H1 (cell line): ENCODE measurements at regions not wholly inside any gene's neighbourhood (a gene's known extent, or its start where the extent isn't known, plus 50 kb on each side); places are given as distances from the start of the nearest gene placed in this dataset.

Source experiments
- CTCF ChIA-PET: fragments of 300-600 bp; sonication (Branson Sonifier 250); formaldehyde crosslinking; loops from one replicate; lab custom pipeline; 2021; ENCODE audit not compliant: partially characterized antibody; lab: Charles Lee
- POLR2A ChIA-PET: fragments of 300-600 bp; sonication (Branson Sonifier 250); formaldehyde crosslinking; loops from one replicate; lab custom pipeline; 2021; ENCODE audit warnings: inconsistent platforms; ENCODE audit not compliant: partially characterized antibody; lab: Charles Lee
- DNase-seq, 2 experiments: peaks; one replicate each; pipeline versions ENCODE4 v3.0.0 to v3.0.0-alpha.2; 2010 to 2022; ENCODE audit warnings: low spot score in 2 of 2, low read depth in 1 of 2, mixed read lengths in 1 of 2
- FAIRE-seq: peaks from 2 replicates; lab custom pipeline; 2011; peaks lifted over from hg19 to GRCh38; lab: Jason Lieb, UNC
- H2AFZ ChIP-seq: 2 replicates; pipeline ENCODE4 v1.8.1; 2012; ENCODE audit warnings: low read length, inconsistent platforms
- H2AK5ac ChIP-seq: 2 replicates; pipeline ENCODE4 v1.6.1; 2013; ENCODE audit warnings: low read depth, low read length
- H2BK120ac ChIP-seq: replicated peaks from 2 replicates; pipeline ENCODE3; 2013; ENCODE audit warnings: low read depth, low read length, inconsistent platforms
- H2BK12ac ChIP-seq: 2 replicates; pipeline ENCODE4 v1.6.1; 2013; ENCODE audit warnings: low read depth, low read length
- H2BK15ac ChIP-seq: 2 replicates; pipeline ENCODE4 v1.6.1; 2013; ENCODE audit warnings: low read length
- H2BK20ac ChIP-seq: 2 replicates; pipeline ENCODE4 v1.6.1; 2013; ENCODE audit warnings: low read length
- H2BK5ac ChIP-seq: 2 replicates; pipeline ENCODE4 v1.6.1; 2013; ENCODE audit warnings: low read depth, low read length
- H3K14ac ChIP-seq: 2 replicates; pipeline ENCODE4 v1.6.1; 2013; ENCODE audit warnings: inconsistent platforms; ENCODE audit not compliant: insufficient read length
- H3K18ac ChIP-seq: 2 replicates; pipeline ENCODE4 v1.6.1; 2013; ENCODE audit warnings: low read length; ENCODE audit errors: extremely low read depth
- H3K23ac ChIP-seq: 2 replicates; pipeline ENCODE4 v1.6.1; 2013; ENCODE audit warnings: inconsistent platforms; ENCODE audit not compliant: insufficient read length
- H3K23me2 ChIP-seq: 2 replicates; pipeline ENCODE4 v1.6.1; 2013; ENCODE audit warnings: low read depth, low read length
- H3K27ac ChIP-seq: 2 replicates; pipeline ENCODE4 v1.6.1; 2011; ENCODE audit warnings: low read depth, low read length, inconsistent platforms
- H3K27me3 ChIP-seq, 4 experiments: replicated peaks in 1 of 4; 1 replicate in 1 of 4; 2 replicates in 3 of 4; pipeline versions ENCODE4 v1.6.1 to v1.8.1; 2011 to 2013; ENCODE audit warnings: low read length in 3 of 4, mild to moderate bottlenecking in 3 of 4, inconsistent platforms in 2 of 4, mixed read lengths in 2 of 4, moderate library complexity in 1 of 4; ENCODE audit not compliant: control insufficient read depth in 3 of 4, insufficient read depth in 3 of 4; ENCODE audit errors: extremely low read depth in 1 of 4
- H3K36me3 ChIP-seq, 4 experiments: 2 replicates each; pipeline versions ENCODE4 v1.6.1 to v1.8.1; 2011 to 2013; ENCODE audit warnings: mild to moderate bottlenecking in 4 of 4, low read length in 3 of 4, moderate library complexity in 2 of 4, control low read depth in 1 of 4, inconsistent platforms in 1 of 4; ENCODE audit not compliant: insufficient read depth in 4 of 4, control insufficient read depth in 2 of 4
- H3K4ac ChIP-seq: replicated peaks from 2 replicates; pipeline ENCODE3; 2013; ENCODE audit warnings: low read length, low read depth, mixed read lengths, inconsistent platforms; ENCODE audit not compliant: insufficient read length
- H3K4me1 ChIP-seq, 4 experiments: replicated peaks in 1 of 4; 1 replicate in 1 of 4; 2 replicates in 3 of 4; pipeline versions ENCODE4 v1.6.1 to v1.8.1; 2011 to 2013; ENCODE audit warnings: low read length in 3 of 4, inconsistent platforms in 2 of 4, mixed read lengths in 1 of 4; ENCODE audit not compliant: insufficient read depth in 4 of 4, control insufficient read depth in 3 of 4
- H3K4me2 ChIP-seq, 2 experiments: 2 replicates each; pipeline versions ENCODE4 v1.6.1 to v1.8.1; 2011 to 2013; ENCODE audit warnings: low read depth in 2 of 2, low read length in 2 of 2, control low read depth in 1 of 2, inconsistent platforms in 1 of 2, mild to moderate bottlenecking in 1 of 2; ENCODE audit not compliant: insufficient read depth in 1 of 2
- H3K4me3 ChIP-seq, 4 experiments: fragments of 200-600, 300-600 bp in 1 of 4; sonication (generic), shearing (Covaris generic), sonication (Bioruptor Twin) in 1 of 4; 2 replicates each; pipeline versions ENCODE4 v1.5.1 to v1.8.1; 2011 to 2016; ENCODE audit warnings: low read length in 4 of 4, low read depth in 3 of 4, control low read depth in 2 of 4, inconsistent platforms in 2 of 4, mild to moderate bottlenecking in 2 of 4, mixed read lengths in 1 of 4, moderate library complexity in 1 of 4; ENCODE audit not compliant: insufficient read depth in 2 of 4; ENCODE audit errors: extremely low read depth in 1 of 4
- H3K56ac ChIP-seq: replicated peaks from 2 replicates; pipeline ENCODE3; 2013; ENCODE audit warnings: low read depth, mild to moderate bottlenecking, mixed read lengths, low read length, inconsistent platforms; ENCODE audit not compliant: insufficient read length
- H3K79me1 ChIP-seq: 2 replicates; pipeline ENCODE4 v1.6.1; 2013; ENCODE audit warnings: low read depth, low read length, control low read depth
- H3K79me2 ChIP-seq, 2 experiments: 2 replicates each; pipeline versions ENCODE4 v1.6.1 to v1.8.1; 2012 to 2013; ENCODE audit warnings: low read length in 2 of 2, mild to moderate bottlenecking in 2 of 2, inconsistent platforms in 1 of 2; ENCODE audit not compliant: insufficient read depth in 2 of 2, control insufficient read depth in 1 of 2
- H3K9ac ChIP-seq, 4 experiments: replicated peaks in 1 of 4; 1 replicate in 1 of 4; 2 replicates in 3 of 4; pipeline versions ENCODE4 v1.6.1 to v1.8.1; 2011 to 2013; ENCODE audit warnings: low read depth in 3 of 4, low read length in 3 of 4, control low read depth in 2 of 4, mild to moderate bottlenecking in 2 of 4, moderate library complexity in 2 of 4, inconsistent platforms in 1 of 4; ENCODE audit errors: extremely low read depth in 1 of 4
- H3K9me3 ChIP-seq, 2 experiments: 2 replicates each; pipeline versions ENCODE4 v1.6.1 to v1.8.1; 2012 to 2013; ENCODE audit warnings: mild to moderate bottlenecking in 2 of 2, moderate library complexity in 2 of 2, control low read depth in 1 of 2, inconsistent platforms in 1 of 2, low read depth in 1 of 2, low read length in 1 of 2, mixed read lengths in 1 of 2; ENCODE audit not compliant: insufficient read depth in 2 of 2
- H4K20me1 ChIP-seq, 2 experiments: replicated peaks in 1 of 2; 2 replicates each; pipeline versions ENCODE3 to v1.8.1; 2011 to 2013; ENCODE audit warnings: inconsistent platforms in 2 of 2, low read length in 2 of 2, mild to moderate bottlenecking in 1 of 2; ENCODE audit not compliant: insufficient read depth in 2 of 2, control insufficient read depth in 1 of 2
- H4K5ac ChIP-seq: 2 replicates; pipeline ENCODE4 v1.6.1; 2013; ENCODE audit warnings: low read length, low read depth, mixed read lengths, inconsistent platforms; ENCODE audit not compliant: insufficient read length
- H4K8ac ChIP-seq: 2 replicates; pipeline ENCODE4 v1.8.0; 2013; ENCODE audit warnings: mild to moderate bottlenecking, moderate library complexity, low read length, inconsistent platforms; ENCODE audit not compliant: insufficient read depth; ENCODE audit errors: extremely low read depth
- H4K91ac ChIP-seq: replicated peaks from 2 replicates; pipeline ENCODE3; 2013; ENCODE audit warnings: low read length, mixed read lengths, inconsistent platforms; ENCODE audit not compliant: insufficient read length
- BCL11A ChIP-seq, 2 experiments: IDR thresholded peaks; one replicate each; pipeline ENCODE4 v1.6.1; 2011; ENCODE audit warnings: low read depth in 2 of 2, low read length in 2 of 2, mild to moderate bottlenecking in 2 of 2
- GABPA ChIP-seq: IDR thresholded peaks from 2 replicates; pipeline ENCODE4 v1.6.1; 2011; ENCODE audit warnings: mild to moderate bottlenecking, low read length, moderate library complexity, borderline replicate concordance; ENCODE audit not compliant: insufficient read depth
- KDM1A ChIP-seq: fragments of 200-600, 300-600 bp; sonication (generic); IDR thresholded peaks from 2 replicates; pipeline ENCODE4 v1.7.1; 2016; ENCODE audit warnings: mild to moderate bottlenecking, low read length, borderline replicate concordance
- PHF8 ChIP-seq: fragments of 200-600 bp; sonication (generic); conservative IDR thresholded peaks from 2 replicates; pipeline ENCODE4 v1.7.1; 2012; ENCODE audit warnings: low read depth, mild to moderate bottlenecking, inconsistent platforms, low read length, moderate library complexity
- RNF2 ChIP-seq: fragments of 200-900, 300-1000 bp; sonication (generic); IDR thresholded peaks from 2 replicates; pipeline ENCODE4 v1.7.1; 2016; ENCODE audit warnings: borderline replicate concordance, low read depth, mild to moderate bottlenecking, antibody characterized with exemption, low read length; ENCODE audit not compliant: poor library complexity, severe bottlenecking; ENCODE audit errors: missing control alignments
- SP2 ChIP-seq: IDR thresholded peaks from 2 replicates; pipeline ENCODE4 v1.6.1; 2012; ENCODE audit warnings: mild to moderate bottlenecking, low read length, inconsistent platforms
- SUZ12 ChIP-seq: fragments of 200-600 bp; sonication (generic); IDR thresholded peaks from 2 replicates; pipeline ENCODE4 v1.6.1; 2012; ENCODE audit warnings: mild to moderate bottlenecking, inconsistent platforms, low read length, moderate library complexity, mixed read lengths
- YY1 ChIP-seq: IDR thresholded peaks from 2 replicates; pipeline ENCODE4 v1.6.1; 2011; ENCODE audit warnings: low read depth, mild to moderate bottlenecking, low read length
- WGBS, 2 experiments: shearing (Covaris generic) in 1 of 2; methylation state at CpG; one replicate each; pipeline versions ENCODE4 v1.1.6 to v1.1.7; 2013 to 2015; ENCODE audit warnings: low lambda C conversion rate in 2 of 2, mixed read lengths in 2 of 2, inconsistent platforms in 1 of 2, low coverage in 1 of 2, missing lambda C conversion rate in 1 of 2; ENCODE audit not compliant: insufficient replicate concordance in 2 of 2, insufficient coverage in 1 of 2, insufficient read length in 1 of 2; ENCODE audit errors: extremely low coverage in 1 of 2, missing lambda C conversion rate in 1 of 2; 5-methylcytosine and 5-hydroxymethylcytosine counted together
- TF ChIP-seq, protein P1 (sequence below), 3 experiments: IDR thresholded peaks; 1 replicate in 2 of 3; 2 replicates in 1 of 3; pipeline versions ENCODE4 v1.5.1 to v1.6.1; 2011; ENCODE audit warnings: low read length in 3 of 3, mild to moderate bottlenecking in 3 of 3, inconsistent platforms in 2 of 3, low read depth in 1 of 3, moderate library complexity in 1 of 3; ENCODE audit not compliant: insufficient read depth in 1 of 3; ENCODE audit errors: control extremely low read depth in 1 of 3
- TF ChIP-seq, protein P2 (sequence below): IDR thresholded peaks from 2 replicates; pipeline ENCODE4 v1.6.1; 2012; ENCODE audit warnings: low read length, inconsistent platforms

DNA sequence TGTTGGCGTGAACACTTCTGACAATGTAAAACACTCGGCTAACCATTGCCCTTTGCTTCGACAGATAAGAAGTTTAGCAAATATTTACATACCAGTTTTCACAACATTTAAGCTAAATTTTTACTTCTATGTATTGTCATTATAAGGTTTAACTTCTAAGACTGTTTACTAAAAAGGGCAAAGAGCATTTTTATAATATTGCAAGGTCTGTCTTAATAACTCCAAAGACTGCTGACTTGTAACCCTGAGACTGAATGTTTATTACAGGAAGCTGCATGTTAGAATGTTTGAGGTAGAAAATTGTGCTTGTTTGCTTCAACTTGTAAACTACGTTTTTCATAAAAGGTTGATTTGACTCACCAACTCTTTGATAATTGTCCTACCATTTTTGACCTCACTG lies 213.2 kb upstream of the RPS6KA3 start:
- no peak for DNase-seq
- Histone ChIP-seq H3K27ac (no peak overlapping the region), H2BK12ac (no peak overlapping the region), H3K4ac (no peak overlapping the region), H3K56ac (no peak overlapping the region), H3K79me1 (no peaks in the 10 kb centered on the region), H3K9me3 (no peaks in the 10 kb centered on the region), H3K27me3 (no peaks in the 10 kb centered on the region), H2BK15ac (no peak overlapping the region), H2AFZ (no peak overlapping the region), H4K20me1 (no peaks in the 10 kb centered on the region), H3K4me2 (no peak overlapping the region), H3K23ac (no peak overlapping the region), H3K79me2 (no peaks in the 10 kb centered on the region), H4K91ac (no peak overlapping the region), H4K5ac (no peak overlapping the region), H2BK20ac (no peak overlapping the region), H3K4me1 (no peaks in the 10 kb centered on the region), H3K23me2 (no peaks in the 10 kb centered on the region), H4K8ac (no peak overlapping the region), H3K36me3 (no peaks in the 10 kb centered on the region), H3K14ac (no peak overlapping the region), H2BK5ac (no peak overlapping the region), H3K18ac (no peak overlapping the region), H3K4me3 (no peak overlapping the region), H2AK5ac (no peak overlapping the region), H2BK120ac (no peak overlapping the region), H3K9ac (no peak overlapping the region)
- CTCF ChIA-PET, result no interaction called here
- POLR2A ChIA-PET, result no interaction called here
- 91% methylated on average over 4 of the region's 4 CpGs; no CpG with 5 or more reads in 1 of the 2 experiments for WGBS, 2 experiments
- FAIRE-seq, result no peak
- no peak for TF ChIP-seq BCL11A (IDR thresholded peaks at IDR 0.05; ENCODE audit: low read depth in 2 of 2, low read length in 2 of 2)
- no peak for TF ChIP-seq RNF2
- TF ChIP-seq SP2, result no peak
- TF ChIP-seq SUZ12, result no peak
- TF ChIP-seq, protein P1, sequence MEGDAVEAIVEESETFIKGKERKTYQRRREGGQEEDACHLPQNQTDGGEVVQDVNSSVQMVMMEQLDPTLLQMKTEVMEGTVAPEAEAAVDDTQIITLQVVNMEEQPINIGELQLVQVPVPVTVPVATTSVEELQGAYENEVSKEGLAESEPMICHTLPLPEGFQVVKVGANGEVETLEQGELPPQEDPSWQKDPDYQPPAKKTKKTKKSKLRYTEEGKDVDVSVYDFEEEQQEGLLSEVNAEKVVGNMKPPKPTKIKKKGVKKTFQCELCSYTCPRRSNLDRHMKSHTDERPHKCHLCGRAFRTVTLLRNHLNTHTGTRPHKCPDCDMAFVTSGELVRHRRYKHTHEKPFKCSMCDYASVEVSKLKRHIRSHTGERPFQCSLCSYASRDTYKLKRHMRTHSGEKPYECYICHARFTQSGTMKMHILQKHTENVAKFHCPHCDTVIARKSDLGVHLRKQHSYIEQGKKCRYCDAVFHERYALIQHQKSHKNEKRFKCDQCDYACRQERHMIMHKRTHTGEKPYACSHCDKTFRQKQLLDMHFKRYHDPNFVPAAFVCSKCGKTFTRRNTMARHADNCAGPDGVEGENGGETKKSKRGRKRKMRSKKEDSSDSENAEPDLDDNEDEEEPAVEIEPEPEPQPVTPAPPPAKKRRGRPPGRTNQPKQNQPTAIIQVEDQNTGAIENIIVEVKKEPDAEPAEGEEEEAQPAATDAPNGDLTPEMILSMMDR (IDR thresholded peaks at IDR 0.05; ENCODE audit: control extremely low read depth in 1 of 3, insufficient read depth in 1 of 3, low read depth in 1 of 3, low read length in 3 of 3), result no peak
- no peak for TF ChIP-seq KDM1A
- no peak for TF ChIP-seq YY1
- TF ChIP-seq, protein P2, sequence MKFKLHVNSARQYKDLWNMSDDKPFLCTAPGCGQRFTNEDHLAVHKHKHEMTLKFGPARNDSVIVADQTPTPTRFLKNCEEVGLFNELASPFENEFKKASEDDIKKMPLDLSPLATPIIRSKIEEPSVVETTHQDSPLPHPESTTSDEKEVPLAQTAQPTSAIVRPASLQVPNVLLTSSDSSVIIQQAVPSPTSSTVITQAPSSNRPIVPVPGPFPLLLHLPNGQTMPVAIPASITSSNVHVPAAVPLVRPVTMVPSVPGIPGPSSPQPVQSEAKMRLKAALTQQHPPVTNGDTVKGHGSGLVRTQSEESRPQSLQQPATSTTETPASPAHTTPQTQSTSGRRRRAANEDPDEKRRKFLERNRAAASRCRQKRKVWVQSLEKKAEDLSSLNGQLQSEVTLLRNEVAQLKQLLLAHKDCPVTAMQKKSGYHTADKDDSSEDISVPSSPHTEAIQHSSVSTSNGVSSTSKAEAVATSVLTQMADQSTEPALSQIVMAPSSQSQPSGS, result no peak
- no peak for TF ChIP-seq PHF8
- TF ChIP-seq GABPA, result no peak
